Adipocyte (in vitro differentiated cells): ENCODE measurements at regions not wholly inside any gene's neighbourhood (a gene's known extent, or its start where the extent isn't known, plus 50 kb on each side); places are given as distances from the start of the nearest gene placed in this dataset.
A peak's percentile ranks its signal among the peaks of the same experiment; 100 is the strongest.

ENCODE experiments used
- DNase-seq: peaks from one replicate; pipeline ENCODE4 v3.0.0-alpha.2; 2015; ENCODE audit warnings: low read depth
- H3K27me3 ChIP-seq: replicated peaks from 2 replicates; pipeline ENCODE4 v1.7.0; 2013; ENCODE audit warnings: mild to moderate bottlenecking, low read length, moderate library complexity; ENCODE audit not compliant: control insufficient read depth, insufficient read depth
- H3K36me3 ChIP-seq: 2 replicates; pipeline ENCODE4 v1.7.0; 2013; ENCODE audit warnings: low read length, mild to moderate bottlenecking, moderate library complexity; ENCODE audit not compliant: control insufficient read depth, insufficient read depth, severe bottlenecking
- H3K4me1 ChIP-seq: 2 replicates; pipeline ENCODE4 v1.7.0; 2013; ENCODE audit warnings: mild to moderate bottlenecking, low read length, moderate library complexity; ENCODE audit not compliant: control insufficient read depth, insufficient read depth
- H3K4me3 ChIP-seq: 2 replicates; pipeline ENCODE4 v1.7.0; 2013; ENCODE audit warnings: mild to moderate bottlenecking, low read length, moderate library complexity
- H3K9ac ChIP-seq: 2 replicates; pipeline ENCODE4 v1.7.0; 2013; ENCODE audit warnings: mild to moderate bottlenecking, low read length, moderate library complexity
- H3K9me3 ChIP-seq: 2 replicates; pipeline ENCODE4 v1.7.0; 2013; ENCODE audit warnings: mild to moderate bottlenecking, low read length, moderate library complexity; ENCODE audit not compliant: control insufficient read depth

GRCh38 chr3:88795503-88795902 lies 311.9 kb upstream of the EPHA3 start:
- Histone ChIP-seq H3K27me3 (no peaks in the 10 kb centered on the region), H3K36me3 (no peaks in the 10 kb centered on the region), H3K9ac (no peak overlapping the region), H3K4me3 (no peak overlapping the region), H3K9me3 (peaks cover 22% of the 10 kb centered on the region), H3K4me1 (no peaks in the 10 kb centered on the region)
- DNase-seq, result no peak

DNA sequence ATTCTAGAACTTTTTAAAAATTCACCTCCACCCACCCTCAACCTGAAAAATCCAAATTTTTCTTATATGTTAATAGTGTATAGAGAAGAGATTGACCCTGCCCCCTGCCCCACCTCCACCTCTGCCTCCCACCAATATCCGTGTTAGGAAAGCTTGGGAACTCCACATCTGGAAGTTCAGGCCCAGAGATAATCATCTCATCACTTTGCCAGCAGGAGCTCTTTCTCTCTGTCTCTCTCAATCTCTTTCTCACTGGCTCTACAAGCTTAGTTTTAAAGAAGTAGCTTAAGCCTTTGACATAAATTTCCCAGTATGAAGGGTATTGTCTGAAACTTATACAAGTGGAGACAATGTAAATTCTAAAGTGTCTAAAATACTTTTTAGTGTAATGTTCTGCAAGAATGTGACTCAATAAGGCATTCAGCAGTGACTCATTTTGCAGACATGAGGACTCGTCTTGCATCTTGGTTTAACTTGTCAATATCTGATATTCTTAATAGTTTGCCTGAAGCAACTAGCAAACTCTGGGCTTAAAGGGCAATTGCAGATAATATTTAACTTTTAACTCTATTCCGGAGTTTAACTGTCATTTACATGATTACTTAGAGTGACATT lies 299.8 kb upstream of the EPHA3 start:
- H3K4me1 ChIP-seq, result peaks cover 15% of the 10 kb centered on the region
- DNase-seq, result peak; percentile 72
- H3K4me3 ChIP-seq, result no peak overlapping the region
- no peaks in the 10 kb centered on the region for H3K9me3 ChIP-seq
- no peaks in the 10 kb centered on the region for H3K36me3 ChIP-seq
- no peaks in the 10 kb centered on the region for H3K27me3 ChIP-seq
- H3K9ac ChIP-seq, result no peak overlapping the region

DNA sequence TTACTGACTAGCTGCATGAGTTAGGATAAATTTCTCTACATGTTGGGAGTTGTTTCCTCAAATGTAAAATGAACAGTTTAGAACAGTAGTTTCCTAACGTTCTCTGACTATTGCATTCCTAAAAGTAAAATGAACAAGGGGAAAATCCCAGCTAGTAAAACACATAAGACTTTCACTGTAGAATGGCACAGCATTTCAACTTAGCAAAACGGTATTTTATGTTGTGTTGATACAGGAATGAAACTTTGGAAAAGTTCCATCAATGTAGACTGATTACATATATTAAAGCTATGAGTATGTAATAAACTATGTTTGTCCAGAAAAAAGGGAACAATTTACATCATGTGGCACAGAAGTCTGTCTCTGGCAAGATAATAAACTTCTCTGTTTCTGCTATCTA lies 297.4 kb upstream of the EPHA3 start:
- H3K9ac ChIP-seq, result no peak overlapping the region
- DNase-seq, result peak; percentile 64
- no peak overlapping the region for H3K4me3 ChIP-seq
- H3K36me3 ChIP-seq, result no peaks in the 10 kb centered on the region
- no peaks in the 10 kb centered on the region for H3K27me3 ChIP-seq
- peaks cover 15% of the 10 kb centered on the region for H3K4me1 ChIP-seq
- no peaks in the 10 kb centered on the region for H3K9me3 ChIP-seq

- no peak overlapping the region for H3K4me3 ChIP-seq
Observed at GRCh38 chr3:88810455-88810854, 297.0 kb upstream of the EPHA3 start.

DNA sequence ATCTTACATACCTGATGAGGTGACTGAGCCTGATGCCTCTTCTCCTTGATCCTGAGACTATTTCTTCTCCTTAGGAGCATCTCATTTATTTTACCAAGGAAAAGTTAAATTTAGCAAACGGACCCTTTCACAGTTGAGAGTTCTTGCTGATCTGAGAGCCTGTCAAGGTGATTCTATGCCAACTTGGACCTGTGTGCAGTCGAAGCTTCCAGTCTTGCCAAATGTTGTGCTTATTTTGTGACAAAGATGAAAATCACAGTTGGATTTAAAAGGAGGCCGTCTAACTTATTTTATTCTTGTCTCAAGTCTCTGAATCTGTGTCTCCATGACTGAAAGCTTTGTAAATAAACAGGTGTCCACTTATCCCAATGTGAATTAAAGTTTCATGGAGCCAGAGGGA lies 296.3 kb upstream of the EPHA3 start:
- Histone ChIP-seq H3K36me3 (no peaks in the 10 kb centered on the region), H3K27me3 (no peaks in the 10 kb centered on the region), H3K9ac (no peak overlapping the region), H3K9me3 (no peaks in the 10 kb centered on the region), H3K4me1 (peaks cover 15% of the 10 kb centered on the region), H3K4me3 (no peak overlapping the region)
- no peak for DNase-seq

More at GRCh38 chr3:88810455-88810854, 297.0 kb upstream of the EPHA3 start:
- no peak overlapping the region for H3K9ac ChIP-seq
- DNase-seq, result peak; percentile 27
- no peaks in the 10 kb centered on the region for H3K9me3 ChIP-seq
- H3K27me3 ChIP-seq, result no peaks in the 10 kb centered on the region
- H3K36me3 ChIP-seq, result no peaks in the 10 kb centered on the region
- peaks cover 15% of the 10 kb centered on the region for H3K4me1 ChIP-seq

DNA sequence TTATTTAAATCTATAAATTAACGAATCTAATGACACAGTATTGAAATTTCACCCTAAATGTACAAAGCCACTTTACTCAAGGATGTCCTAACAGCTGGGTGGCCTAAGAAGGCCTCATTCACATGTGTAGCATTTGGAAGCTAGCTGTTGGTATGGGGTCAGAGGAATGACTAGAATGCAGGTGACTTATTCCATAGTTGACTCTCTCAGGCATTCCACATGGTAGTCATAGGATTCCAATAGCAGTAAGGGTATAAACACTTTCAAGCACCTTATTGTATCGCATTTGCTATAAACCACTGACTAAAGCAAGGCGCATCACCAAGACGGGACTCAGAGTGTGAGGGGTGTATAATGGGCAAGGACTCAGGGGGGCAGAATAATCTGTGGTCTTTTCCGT lies 294.8 kb upstream of the EPHA3 start:
- Histone ChIP-seq H3K9me3 (no peaks in the 10 kb centered on the region), H3K4me1 (peaks cover 12% of the 10 kb centered on the region), H3K9ac (no peak overlapping the region), H3K27me3 (no peaks in the 10 kb centered on the region), H3K4me3 (no peak overlapping the region), H3K36me3 (no peaks in the 10 kb centered on the region)
- no peak for DNase-seq

DNA sequence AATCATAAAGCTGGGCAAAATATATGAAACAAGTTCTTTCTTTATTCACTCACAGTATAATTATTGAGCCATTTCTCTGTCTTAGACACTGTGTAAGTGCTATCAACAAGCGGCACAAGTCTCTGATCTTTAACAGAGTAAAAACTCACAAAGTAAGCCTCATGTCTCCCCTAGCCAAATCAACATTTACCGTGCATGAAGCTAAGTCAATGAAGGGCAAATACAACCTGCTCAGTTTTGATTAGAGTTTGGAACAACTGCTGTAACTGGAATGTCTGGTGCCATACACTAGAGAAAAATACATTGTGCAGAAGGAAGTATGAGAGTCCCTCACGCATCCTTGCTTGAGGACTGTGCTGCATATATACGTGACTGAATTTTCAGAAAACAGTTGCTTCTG lies 291.0 kb upstream of the EPHA3 start:
- Histone ChIP-seq H3K9ac (no peak overlapping the region), H3K27me3 (no peaks in the 10 kb centered on the region), H3K36me3 (no peaks in the 10 kb centered on the region), H3K9me3 (no peaks in the 10 kb centered on the region), H3K4me3 (no peak overlapping the region), H3K4me1 (no peaks in the 10 kb centered on the region)
- no peak for DNase-seq

DNA sequence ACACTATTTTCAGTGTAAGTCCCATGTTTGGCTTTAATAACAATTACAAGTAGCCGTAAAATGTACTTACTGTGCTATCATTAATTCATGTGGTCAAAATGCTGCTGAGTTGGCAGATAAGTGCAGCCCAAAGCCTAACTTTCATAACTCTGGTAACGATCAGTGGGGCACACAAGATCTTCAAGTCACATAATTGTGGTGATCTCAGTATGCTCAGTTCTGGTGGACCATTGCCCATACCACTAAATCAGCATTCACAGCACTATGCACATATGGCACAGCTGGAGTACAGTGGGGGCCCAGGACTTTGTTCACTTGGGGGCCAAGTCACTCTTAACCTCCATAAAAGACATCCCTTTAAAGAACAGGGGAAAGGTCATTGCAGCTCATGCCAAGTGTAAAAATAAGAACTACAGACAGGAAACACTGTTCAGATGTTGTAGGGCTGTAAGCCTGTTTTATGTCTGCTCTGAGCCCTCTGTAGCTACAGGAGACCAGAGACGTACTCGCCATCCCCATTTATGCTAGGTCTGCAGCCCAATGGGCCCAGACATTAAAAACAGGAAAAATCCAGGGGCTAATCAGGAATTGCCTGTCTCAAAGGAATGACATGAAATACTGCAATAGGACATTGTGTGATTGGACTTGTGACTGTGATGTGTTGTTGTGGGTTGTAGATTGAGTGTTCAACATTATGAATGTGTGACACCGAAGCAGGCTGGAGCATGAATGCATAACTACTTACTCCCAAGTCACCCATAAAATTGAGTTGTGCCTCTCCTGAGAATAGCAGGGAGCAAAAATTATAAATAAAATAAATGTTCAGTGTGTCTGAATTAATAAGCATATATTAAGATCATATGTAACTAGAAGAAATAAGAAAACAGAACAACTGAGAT lies 282.5 kb upstream of the EPHA3 start:
- Histone ChIP-seq H3K4me1 (peaks cover 7% of the 10 kb centered on the region), H3K27me3 (no peaks in the 10 kb centered on the region), H3K36me3 (no peaks in the 10 kb centered on the region), H3K9me3 (no peaks in the 10 kb centered on the region), H3K4me3 (no peak overlapping the region), H3K9ac (no peak overlapping the region)
- no peak for DNase-seq

- H3K36me3 ChIP-seq, result no peaks in the 10 kb centered on the region
- no peaks in the 10 kb centered on the region for H3K9me3 ChIP-seq
- no peak overlapping the region for H3K9ac ChIP-seq
- no peak for DNase-seq
- H3K27me3 ChIP-seq, result no peaks in the 10 kb centered on the region
- H3K4me3 ChIP-seq, result no peak overlapping the region
- H3K4me1 ChIP-seq, result peaks cover 7% of the 10 kb centered on the region
Observed at GRCh38 chr3:88828466-88828865, 279.0 kb upstream of the EPHA3 start.

- Histone ChIP-seq H3K4me1 (no peaks in the 10 kb centered on the region), H3K4me3 (no peak overlapping the region), H3K36me3 (no peaks in the 10 kb centered on the region), H3K9ac (no peak overlapping the region), H3K9me3 (no peaks in the 10 kb centered on the region), H3K27me3 (no peaks in the 10 kb centered on the region)
- DNase-seq, result no peak
Observed at GRCh38 chr3:88852606-88853005, 254.8 kb upstream of the EPHA3 start.

DNA sequence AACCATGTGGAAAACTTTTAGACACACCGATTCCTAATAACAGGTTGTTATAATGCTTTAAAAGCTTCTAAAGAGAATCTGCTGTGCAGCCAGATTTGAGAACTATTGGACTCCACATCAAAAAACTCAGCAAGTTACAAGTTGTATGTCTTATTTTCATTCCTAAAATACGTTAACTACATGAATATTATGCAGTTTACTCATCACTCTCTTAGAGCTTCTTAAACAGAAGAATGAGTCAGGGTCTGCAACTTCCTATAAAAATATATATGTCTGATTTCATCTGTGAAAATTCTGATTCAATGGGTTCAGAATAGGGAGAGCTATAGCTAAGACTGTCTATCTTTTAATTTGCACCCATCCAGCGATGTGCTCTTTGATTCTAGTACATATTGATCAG lies 244.2 kb upstream of the EPHA3 start:
- H3K36me3 ChIP-seq, result no peaks in the 10 kb centered on the region
- H3K9ac ChIP-seq, result no peak overlapping the region
- H3K4me3 ChIP-seq, result no peak overlapping the region
- no peaks in the 10 kb centered on the region for H3K4me1 ChIP-seq
- no peaks in the 10 kb centered on the region for H3K9me3 ChIP-seq
- peak; percentile 23 for DNase-seq
- H3K27me3 ChIP-seq, result no peaks in the 10 kb centered on the region
